Adrenal gland (tissue), 9 donors: ENCODE measurements at regions not wholly inside any gene's neighbourhood (a gene's known extent, or its start where the extent isn't known, plus 50 kb on each side); places are given as distances from the start of the nearest gene placed in this dataset.
"Not testable (repeated sequence)": the region's sequence is repeated elsewhere in the genome, so short reads cannot be mapped to it uniquely, and the experiment has no call there.

ENCODE experiments used
- DNase-seq, 7 donors: peaks; one replicate each; pipeline ENCODE4 v3.0.0-alpha.2; 2019 to 2020
- H3K27ac ChIP-seq, 5 donors: fragments of 200-600 bp; sonication (generic) in 4 of 5; 1 replicate in 3 of 5; 2 replicates in 2 of 5; pipeline versions ENCODE4 v1.5.1 to v1.8.0; 2016 to 2020; ENCODE audit warnings: mild to moderate bottlenecking in 1 of 5
- H3K27me3 ChIP-seq: fragments of 200-600 bp; 2 replicates; pipeline ENCODE4 v1.8.0; 2021
- H3K36me3 ChIP-seq, 2 donors: fragments of 200-600 bp; replicated peaks in 1 of 2; 1 replicate in 1 of 2; 2 replicates in 1 of 2; pipeline versions ENCODE4 v1.5.1 to v1.8.0; 2018 to 2022
- H3K4me1 ChIP-seq, 2 donors: fragments of 200-600 bp; replicated peaks in 1 of 2; 1 replicate in 1 of 2; 2 replicates in 1 of 2; pipeline versions ENCODE4 v1.5.1 to v1.8.0; 2018 to 2021
- H3K4me3 ChIP-seq, 4 donors: fragments of 200-600 bp; sonication (generic) in 3 of 4; one replicate each; pipeline ENCODE4 v1.5.1; 2016 to 2018
- H3K9me3 ChIP-seq, 3 donors: fragments of 200-600 bp; sonication (generic) in 1 of 3; replicated peaks in 1 of 3; 1 replicate in 2 of 3; 2 replicates in 1 of 3; pipeline versions ENCODE4 v1.5.1 to v1.8.0; 2016 to 2021
- POLR2A ChIP-seq, 2 donors: fragments of 450-650 bp; IDR thresholded peaks; one replicate each; pipeline ENCODE4 v1.6.1; 2017; ENCODE audit warnings: antibody characterized with exemption in 2 of 2, mild to moderate bottlenecking in 2 of 2, moderate library complexity in 1 of 2
- WGBS, 4 donors: extraction: QIAGEN DNeasy Blood & Tissue Kit in 2 of 4; methylation state at CpG; one replicate each; pipeline versions ENCODE4 v1.1.5 to v1.1.7; 2013 to 2017; 5-methylcytosine and 5-hydroxymethylcytosine counted together
- intact Hi-C, 2 donors: fragments of 100-400 bp; cut with DNase I; formaldehyde crosslinking; loops; one replicate each; pipeline versions ENCODE4 v1.14.1 to v1.15.0; 2022 to 2023
- TF ChIP-seq, protein P1 (sequence below), 6 experiments: fragments of 450-650 bp in 4 of 6; fragments of 200-600 bp in 2 of 6; sonication (generic) in 1 of 6; IDR thresholded peaks; 1 replicate in 5 of 6; 2 replicates in 1 of 6; pipeline versions ENCODE4 v1.5.1 to v1.8.0; 2016 to 2021; ENCODE audit warnings: antibody characterized with exemption in 6 of 6, mild to moderate bottlenecking in 2 of 6, moderate library complexity in 1 of 6
- donor health status: healthy with polysubstance abuse.
- donor health status: Bipolar disorder and iron deficiency.
- donor health status: DM: yes; HTN: yes; CAD: no.
- donor health status: DM: no; HTN: no; CAD: no.
- donor health status: DM: no; HTN: no; CAD: no.

DNA sequence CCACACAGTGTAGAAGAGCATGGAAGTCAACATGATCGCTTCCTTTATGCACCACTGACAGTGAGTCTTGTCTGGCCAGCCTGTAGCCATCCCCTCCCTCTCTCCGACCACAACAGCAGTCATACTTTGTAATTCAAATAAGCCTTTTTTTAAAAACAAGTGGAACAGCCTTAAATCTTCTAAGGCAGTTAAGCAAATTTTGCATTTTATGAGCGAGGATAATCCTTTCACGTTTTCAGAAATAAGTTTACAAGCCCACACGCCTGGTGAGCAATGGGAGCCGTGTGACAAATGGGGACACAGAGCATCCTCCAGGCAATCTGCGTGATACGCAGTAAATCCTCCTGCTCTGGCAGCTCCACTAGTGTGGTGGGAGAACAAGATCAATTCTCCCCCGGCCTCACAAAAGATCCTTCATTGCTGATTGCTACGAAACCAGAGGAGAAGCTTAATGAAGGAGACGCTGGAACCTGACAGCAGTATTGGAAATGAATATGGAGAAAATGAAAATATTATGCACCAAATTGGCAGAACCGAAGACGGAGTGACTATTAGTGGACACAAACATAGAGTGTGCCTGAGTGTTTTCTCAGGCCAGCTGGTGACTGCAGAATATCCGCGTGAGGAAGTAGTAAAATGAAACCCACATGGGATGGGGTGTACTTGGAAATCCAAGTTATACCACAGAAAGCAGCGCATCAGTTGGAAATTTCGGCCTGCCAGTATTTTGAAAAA is 104.2 kb upstream of the CDCA7L start:
- no peak for DNase-seq
- Histone ChIP-seq H3K9me3 (no peaks in the 10 kb centered on the region), H3K4me3 (no peak overlapping the region), H3K36me3 (no peaks in the 10 kb centered on the region), H3K27me3 (no peaks in the 10 kb centered on the region), H3K4me1 (no peaks in the 10 kb centered on the region), H3K27ac (no peak overlapping the region)
- no peak for TF ChIP-seq POLR2A (IDR thresholded peaks at IDR 0.05)
- TF ChIP-seq, protein P1, sequence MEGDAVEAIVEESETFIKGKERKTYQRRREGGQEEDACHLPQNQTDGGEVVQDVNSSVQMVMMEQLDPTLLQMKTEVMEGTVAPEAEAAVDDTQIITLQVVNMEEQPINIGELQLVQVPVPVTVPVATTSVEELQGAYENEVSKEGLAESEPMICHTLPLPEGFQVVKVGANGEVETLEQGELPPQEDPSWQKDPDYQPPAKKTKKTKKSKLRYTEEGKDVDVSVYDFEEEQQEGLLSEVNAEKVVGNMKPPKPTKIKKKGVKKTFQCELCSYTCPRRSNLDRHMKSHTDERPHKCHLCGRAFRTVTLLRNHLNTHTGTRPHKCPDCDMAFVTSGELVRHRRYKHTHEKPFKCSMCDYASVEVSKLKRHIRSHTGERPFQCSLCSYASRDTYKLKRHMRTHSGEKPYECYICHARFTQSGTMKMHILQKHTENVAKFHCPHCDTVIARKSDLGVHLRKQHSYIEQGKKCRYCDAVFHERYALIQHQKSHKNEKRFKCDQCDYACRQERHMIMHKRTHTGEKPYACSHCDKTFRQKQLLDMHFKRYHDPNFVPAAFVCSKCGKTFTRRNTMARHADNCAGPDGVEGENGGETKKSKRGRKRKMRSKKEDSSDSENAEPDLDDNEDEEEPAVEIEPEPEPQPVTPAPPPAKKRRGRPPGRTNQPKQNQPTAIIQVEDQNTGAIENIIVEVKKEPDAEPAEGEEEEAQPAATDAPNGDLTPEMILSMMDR (IDR thresholded peaks at IDR 0.05): no peak
- WGBS, 4 donors: 70 to 72% (median 71%) methylated on average over 17 of the region's 17 CpGs
- intact Hi-C loops: no loop called here

DNA sequence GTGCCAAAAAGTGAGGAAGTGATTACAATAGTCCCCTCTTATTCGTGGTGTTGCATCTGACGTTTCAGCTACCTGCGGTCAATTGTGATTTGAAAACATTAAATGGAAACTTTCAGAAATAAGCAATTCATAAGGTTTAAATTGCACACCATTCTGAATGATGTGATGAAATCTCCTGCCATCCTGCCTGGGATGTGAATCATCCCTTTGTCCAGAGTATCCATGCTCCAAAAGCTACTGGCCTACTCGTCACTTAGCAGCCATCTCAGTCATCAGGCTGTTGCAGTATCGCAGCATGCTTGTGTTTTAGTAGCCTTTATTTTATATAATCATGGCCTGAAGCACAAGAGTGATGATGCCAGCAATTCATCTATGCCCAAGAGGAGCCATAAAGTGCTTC is 97.7 kb upstream of the CDCA7L start:
- H3K36me3 ChIP-seq: no peaks in the 10 kb centered on the region
- no peaks in the 10 kb centered on the region for H3K27me3 ChIP-seq
- H3K9me3 ChIP-seq: no peaks in the 10 kb centered on the region
- H3K27ac ChIP-seq: no peak overlapping the region
- no peak for TF ChIP-seq POLR2A (IDR thresholded peaks at IDR 0.05)
- TF ChIP-seq, protein P1 (IDR thresholded peaks at IDR 0.05): no peak
- 67 to 91% (median 71%) methylated on average over 5 of the region's 5 CpGs for WGBS, 4 donors
- intact Hi-C loops: no loop called here
- DNase-seq: no peak
- H3K4me1 ChIP-seq: no peaks in the 10 kb centered on the region
- no peak overlapping the region for H3K4me3 ChIP-seq

DNA sequence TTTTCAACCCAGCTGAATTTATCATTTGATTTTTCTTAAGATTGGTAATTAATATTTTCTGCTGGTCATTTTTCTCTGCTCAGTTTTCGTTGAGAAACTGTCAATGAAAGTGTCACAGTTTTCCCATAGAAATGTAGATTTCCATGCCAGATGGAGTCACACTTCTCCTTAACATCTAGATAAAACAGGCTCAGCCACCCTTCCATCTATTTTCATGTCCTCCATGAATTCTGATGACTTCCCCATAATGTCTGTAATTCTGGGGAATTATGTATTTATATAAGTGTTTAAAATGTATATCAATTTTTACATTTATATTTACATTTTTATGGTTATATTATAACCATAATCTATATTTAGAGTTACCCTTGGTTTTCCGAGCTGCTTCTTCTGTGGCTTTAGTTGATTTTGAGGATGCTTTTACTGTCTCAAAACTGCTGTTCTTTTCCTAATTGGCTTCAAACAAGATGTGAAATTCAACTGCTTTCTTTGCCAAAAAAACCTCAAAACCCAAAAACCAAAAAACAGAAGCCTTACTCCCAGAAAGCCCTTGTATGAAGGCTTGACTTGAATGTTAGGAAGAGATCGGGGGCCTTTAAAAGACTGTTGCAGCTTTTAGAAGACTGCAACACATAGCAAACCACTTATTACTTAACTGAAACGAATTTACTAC is 95.4 kb upstream of the CDCA7L start:
- Histone ChIP-seq H3K36me3 (no peaks in the 10 kb centered on the region), H3K9me3 (no peaks in the 10 kb centered on the region), H3K27me3 (peaks cover 6% of the 10 kb centered on the region), H3K4me1 (no peaks in the 10 kb centered on the region), H3K4me3 (no peak overlapping the region), H3K27ac (no peak overlapping the region)
- no peak for DNase-seq
- TF ChIP-seq, protein P1 (IDR thresholded peaks at IDR 0.05): no peak
- no peak for TF ChIP-seq POLR2A (IDR thresholded peaks at IDR 0.05)
- intact Hi-C loops: no loop called here
- 61 to 67% (median 64%) methylated on average over 3 to 4 of the region's 4 CpGs for WGBS, 4 donors

DNA sequence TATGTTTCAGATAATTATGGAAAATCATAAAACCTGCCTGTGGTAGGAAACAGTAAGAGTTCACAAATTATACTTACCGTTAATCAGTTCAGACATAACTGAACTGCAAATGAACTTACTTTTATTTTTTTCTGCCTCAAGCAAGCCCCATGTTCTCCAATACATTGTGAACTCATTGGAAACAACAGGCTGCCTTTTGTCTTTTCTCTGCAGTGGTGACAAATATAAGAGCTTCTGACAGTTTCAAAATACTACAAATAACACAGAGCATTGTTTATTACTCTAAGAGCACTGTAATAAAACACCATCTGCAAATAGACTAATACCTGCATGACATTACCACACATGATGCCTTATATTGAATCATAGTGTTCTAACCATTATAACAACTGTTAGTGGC is 94.0 kb upstream of the CDCA7L start:
- TF ChIP-seq, protein P1 (IDR thresholded peaks at IDR 0.05): no peak
- no peak for TF ChIP-seq POLR2A (IDR thresholded peaks at IDR 0.05)
- no peaks in the 10 kb centered on the region for H3K9me3 ChIP-seq
- no peaks in the 10 kb centered on the region for H3K4me1 ChIP-seq
- 26 to 41% (median 35%) methylated on average over 1 of the region's 1 CpG for WGBS, 4 donors
- no peak overlapping the region for H3K27ac ChIP-seq
- DNase-seq: no peak
- no peaks in the 10 kb centered on the region for H3K36me3 ChIP-seq
- intact Hi-C loops: no loop called here
- peaks cover 6% of the 10 kb centered on the region for H3K27me3 ChIP-seq
- H3K4me3 ChIP-seq: no peak overlapping the region

DNA sequence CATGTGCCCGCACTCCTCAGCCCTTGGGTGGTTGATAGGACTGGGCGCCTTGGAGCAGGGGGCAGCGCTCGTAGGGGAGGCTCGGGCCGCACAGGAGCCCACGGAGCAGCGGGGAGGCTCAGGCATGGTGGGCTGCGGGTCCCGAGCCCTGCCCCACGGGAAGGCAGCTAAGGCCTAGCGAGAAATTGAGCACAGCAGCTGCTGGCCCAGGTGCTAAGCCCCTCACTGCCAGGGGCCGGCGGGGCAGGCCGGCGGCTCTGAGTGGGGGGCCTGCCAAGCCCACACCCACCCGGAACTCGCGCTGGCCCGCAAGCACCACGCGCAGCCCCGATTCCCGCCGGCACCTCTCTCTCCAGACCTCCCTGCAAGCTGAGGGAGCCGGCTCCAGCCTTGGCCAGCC is 86.7 kb upstream of the CDCA7L start:
- H3K9me3 ChIP-seq, DNase-seq, H3K4me3 ChIP-seq, H3K27me3 ChIP-seq, H3K36me3 ChIP-seq, intact Hi-C loops, H3K27ac ChIP-seq, H3K4me1 ChIP-seq: not testable (repeated sequence)
- 87 to 100% (median 94%) methylated on average over 1 to 26 of the region's 26 CpGs for WGBS, 4 donors

DNA sequence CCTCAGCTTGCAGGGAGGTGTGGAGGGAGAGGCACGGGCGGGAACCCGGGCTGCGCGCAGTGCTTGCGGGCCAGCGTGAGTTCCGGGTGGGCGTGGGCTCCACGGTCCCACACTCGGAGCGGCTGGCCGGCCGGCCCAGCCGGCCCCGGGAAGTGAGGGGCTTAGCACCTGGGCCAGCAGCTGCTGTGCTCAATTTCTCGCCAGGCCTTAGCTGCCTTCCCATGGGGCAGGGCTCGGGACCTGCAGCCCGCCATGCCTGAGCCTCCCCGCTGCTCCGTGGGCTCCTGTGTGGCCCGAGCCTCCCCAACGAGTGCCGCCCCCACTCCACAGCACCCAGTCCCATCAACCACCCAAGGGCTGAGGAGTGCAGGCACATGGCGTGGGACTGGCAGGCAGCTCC is 83.0 kb upstream of the CDCA7L start:
- WGBS, 4 donors: 90 to 97% (median 95%) methylated on average over 16 to 25 of the region's 25 CpGs
- H3K4me3 ChIP-seq, H3K36me3 ChIP-seq, H3K27me3 ChIP-seq, H3K27ac ChIP-seq, H3K9me3 ChIP-seq, H3K4me1 ChIP-seq, intact Hi-C loops, DNase-seq: not testable (repeated sequence)
